ENCODE measurements at regions not wholly inside any gene's neighbourhood (a gene's known extent, or its start where the extent isn't known, plus 50 kb on each side); places are given as distances from the start of the nearest gene placed in this dataset.

DNA sequence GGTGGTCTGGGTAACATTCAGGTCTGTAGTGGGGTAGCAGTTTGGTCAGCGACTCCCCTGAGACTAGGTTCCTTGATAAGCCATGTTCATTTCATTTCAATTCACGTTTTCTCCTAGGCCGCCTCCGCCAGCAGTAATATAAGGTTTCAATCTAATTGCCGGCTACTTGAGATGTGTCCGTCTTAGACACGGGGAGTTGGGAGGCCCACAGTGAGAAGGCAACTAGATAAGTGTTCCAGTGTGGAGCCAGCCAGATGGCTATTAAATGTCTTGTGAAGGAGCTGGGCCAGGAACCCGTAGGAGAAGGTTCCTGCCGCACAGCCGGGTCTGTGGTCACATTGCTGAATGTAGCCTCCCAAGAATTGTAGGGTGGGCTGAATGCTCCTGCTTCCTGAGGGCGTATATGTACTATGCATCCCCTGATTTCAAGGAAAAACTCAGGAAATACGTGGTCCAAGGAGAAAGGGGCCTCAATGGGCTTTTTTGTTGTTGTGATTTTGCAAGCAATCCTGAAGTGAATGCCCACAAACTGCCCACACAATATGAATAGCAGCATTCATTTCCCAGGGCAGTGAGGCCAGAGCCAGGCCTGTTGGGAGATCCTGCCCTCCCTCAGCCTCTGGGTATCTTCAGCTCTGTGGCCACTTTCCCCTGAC is 220.6 kb upstream of the RPL34 start:
- Histone ChIP-seq H3K27me3 (ENCODE audit: insufficient read depth, poor library complexity, severe bottlenecking) (no peaks in the 10 kb centered on the region), H3K27ac (ENCODE audit: poor library complexity, severe bottlenecking) (no peak overlapping the region), H3K4me3 (ENCODE audit: severe bottlenecking) (no peak overlapping the region), H3K4me1 (ENCODE audit: insufficient read depth, poor library complexity, severe bottlenecking) (no peaks in the 10 kb centered on the region), H3K9me3 (ENCODE audit: severe bottlenecking) (no peaks in the 10 kb centered on the region), H3K36me3 (ENCODE audit: low read depth) (no peaks in the 10 kb centered on the region)
- DNase-seq (ENCODE audit: low spot score) (no peak), ATAC-seq (ENCODE audit: low read depth) (no peak)
- TF ChIP-seq, protein P1, sequence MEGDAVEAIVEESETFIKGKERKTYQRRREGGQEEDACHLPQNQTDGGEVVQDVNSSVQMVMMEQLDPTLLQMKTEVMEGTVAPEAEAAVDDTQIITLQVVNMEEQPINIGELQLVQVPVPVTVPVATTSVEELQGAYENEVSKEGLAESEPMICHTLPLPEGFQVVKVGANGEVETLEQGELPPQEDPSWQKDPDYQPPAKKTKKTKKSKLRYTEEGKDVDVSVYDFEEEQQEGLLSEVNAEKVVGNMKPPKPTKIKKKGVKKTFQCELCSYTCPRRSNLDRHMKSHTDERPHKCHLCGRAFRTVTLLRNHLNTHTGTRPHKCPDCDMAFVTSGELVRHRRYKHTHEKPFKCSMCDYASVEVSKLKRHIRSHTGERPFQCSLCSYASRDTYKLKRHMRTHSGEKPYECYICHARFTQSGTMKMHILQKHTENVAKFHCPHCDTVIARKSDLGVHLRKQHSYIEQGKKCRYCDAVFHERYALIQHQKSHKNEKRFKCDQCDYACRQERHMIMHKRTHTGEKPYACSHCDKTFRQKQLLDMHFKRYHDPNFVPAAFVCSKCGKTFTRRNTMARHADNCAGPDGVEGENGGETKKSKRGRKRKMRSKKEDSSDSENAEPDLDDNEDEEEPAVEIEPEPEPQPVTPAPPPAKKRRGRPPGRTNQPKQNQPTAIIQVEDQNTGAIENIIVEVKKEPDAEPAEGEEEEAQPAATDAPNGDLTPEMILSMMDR (IDR thresholded peaks at IDR 0.05; ENCODE audit: poor library complexity, severe bottlenecking), result no peak

DNA sequence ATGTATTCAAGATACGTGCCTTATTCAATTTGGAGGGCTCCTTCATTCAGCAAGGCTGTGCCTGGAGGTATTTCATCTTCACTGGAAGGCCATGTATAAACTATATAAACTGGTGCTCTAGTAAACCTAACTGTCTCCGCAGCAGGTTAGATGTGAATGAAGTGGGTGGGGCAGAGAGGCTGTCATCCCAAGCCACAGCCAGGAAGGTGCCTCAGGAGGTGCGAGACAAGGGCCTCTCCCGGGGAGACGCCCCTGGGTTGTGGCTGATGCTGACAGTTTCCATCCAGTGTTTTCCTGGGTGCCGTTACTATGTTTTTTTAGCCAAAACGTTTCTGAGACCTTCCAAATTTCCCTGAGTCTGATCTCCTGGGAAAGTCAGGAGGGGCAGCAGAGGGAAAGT is 221.5 kb upstream of the RPL34 start:
- no peak for DNase-seq (ENCODE audit: low spot score)
- H3K4me1 ChIP-seq (ENCODE audit: insufficient read depth, poor library complexity, severe bottlenecking), result no peaks in the 10 kb centered on the region
- TF ChIP-seq, protein P1 (IDR thresholded peaks at IDR 0.05; ENCODE audit: poor library complexity, severe bottlenecking), result no peak
- no peaks in the 10 kb centered on the region for H3K9me3 ChIP-seq (ENCODE audit: severe bottlenecking)
- H3K27me3 ChIP-seq (ENCODE audit: insufficient read depth, poor library complexity, severe bottlenecking), result no peaks in the 10 kb centered on the region
- H3K36me3 ChIP-seq (ENCODE audit: low read depth), result no peaks in the 10 kb centered on the region
- no peak overlapping the region for H3K4me3 ChIP-seq (ENCODE audit: severe bottlenecking)
- H3K27ac ChIP-seq (ENCODE audit: poor library complexity, severe bottlenecking), result no peak overlapping the region
- no peak for ATAC-seq (ENCODE audit: low read depth)

DNA sequence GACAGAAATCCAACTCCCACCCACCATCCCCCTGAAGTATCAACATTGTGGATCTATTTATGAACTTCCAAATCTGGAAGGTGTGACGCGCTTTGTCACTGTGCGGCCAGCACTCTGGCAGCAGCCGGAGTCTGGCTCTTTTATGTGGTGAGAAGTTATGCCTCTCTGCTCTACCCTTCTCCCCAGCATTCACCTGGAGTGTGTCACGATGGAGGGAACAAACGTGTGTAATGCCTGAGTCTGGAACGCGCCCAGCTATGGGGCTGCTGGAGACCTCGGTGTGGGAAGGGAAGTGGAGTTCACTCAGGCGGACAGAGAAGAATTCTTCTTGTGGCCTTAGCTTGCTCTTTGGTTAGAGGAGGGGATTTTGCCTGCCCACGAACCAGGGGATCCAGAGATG is 222.1 kb upstream of the RPL34 start:
- no peak overlapping the region for H3K27ac ChIP-seq (ENCODE audit: poor library complexity, severe bottlenecking)
- ATAC-seq (ENCODE audit: low read depth) (0 out of 3 replicates have a peak, but pooled peaks have one; percentile 35), DNase-seq (ENCODE audit: low spot score) (no peak)
- no peaks in the 10 kb centered on the region for H3K27me3 ChIP-seq (ENCODE audit: insufficient read depth, poor library complexity, severe bottlenecking)
- no peaks in the 10 kb centered on the region for H3K36me3 ChIP-seq (ENCODE audit: low read depth)
- H3K4me1 ChIP-seq (ENCODE audit: insufficient read depth, poor library complexity, severe bottlenecking), result no peaks in the 10 kb centered on the region
- H3K9me3 ChIP-seq (ENCODE audit: severe bottlenecking), result no peaks in the 10 kb centered on the region
- H3K4me3 ChIP-seq (ENCODE audit: severe bottlenecking), result no peak overlapping the region
- TF ChIP-seq, protein P1 (IDR thresholded peaks at IDR 0.05; ENCODE audit: poor library complexity, severe bottlenecking), result no peak

DNA sequence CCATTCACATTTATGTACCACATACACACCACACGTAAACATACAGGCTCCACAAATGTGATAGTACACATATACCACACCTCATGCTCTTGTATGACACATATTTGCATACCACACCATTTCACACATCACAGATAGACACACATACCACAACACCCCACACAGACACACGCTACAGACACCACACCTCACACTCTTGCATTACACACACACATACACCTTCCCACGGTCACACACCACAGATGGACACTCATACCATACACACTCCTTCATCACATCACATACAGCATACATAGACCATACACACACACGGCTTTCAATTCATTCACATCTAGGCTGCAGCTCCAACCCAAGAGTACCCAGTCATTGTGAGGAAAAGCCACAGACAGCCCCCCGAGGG is 222.5 kb upstream of the RPL34 start:
- H3K27me3 ChIP-seq (ENCODE audit: insufficient read depth, poor library complexity, severe bottlenecking), result no peaks in the 10 kb centered on the region
- H3K4me3 ChIP-seq (ENCODE audit: severe bottlenecking), result no peak overlapping the region
- H3K36me3 ChIP-seq (ENCODE audit: low read depth), result no peaks in the 10 kb centered on the region
- H3K27ac ChIP-seq (ENCODE audit: poor library complexity, severe bottlenecking), result no peak overlapping the region
- no peak for DNase-seq (ENCODE audit: low spot score)
- H3K4me1 ChIP-seq (ENCODE audit: insufficient read depth, poor library complexity, severe bottlenecking), result no peaks in the 10 kb centered on the region
- TF ChIP-seq, protein P1 (IDR thresholded peaks at IDR 0.05; ENCODE audit: poor library complexity, severe bottlenecking), result no peak
- no peak for ATAC-seq (ENCODE audit: low read depth)
- no peaks in the 10 kb centered on the region for H3K9me3 ChIP-seq (ENCODE audit: severe bottlenecking)

DNA sequence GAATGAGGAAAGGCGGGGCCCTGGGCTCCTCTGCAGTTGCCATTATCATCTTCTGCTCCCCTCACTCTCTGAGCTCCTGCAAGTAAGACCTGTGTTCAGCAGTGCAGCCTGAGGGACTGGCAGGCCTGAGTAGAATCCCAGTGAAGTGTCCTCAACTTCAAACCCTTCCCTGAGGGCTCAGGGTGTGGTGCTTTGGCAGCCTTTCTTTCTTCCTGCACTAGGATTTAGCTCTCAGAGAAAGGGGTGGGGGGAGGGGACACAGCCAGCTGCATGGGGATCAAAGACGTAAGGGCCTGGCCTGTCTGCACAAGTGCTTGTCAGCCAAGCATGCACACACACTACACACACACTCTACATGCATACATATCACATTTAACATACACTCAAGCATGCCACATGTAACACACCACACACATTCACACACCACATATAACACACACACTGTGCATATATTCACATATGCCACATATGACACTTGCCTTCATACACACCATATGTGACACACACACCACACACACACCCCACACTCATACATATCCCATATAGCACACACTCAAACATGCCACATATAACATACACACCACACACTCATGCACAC is 223.4 kb upstream of the RPL34 start:
- Histone ChIP-seq H3K4me3 (ENCODE audit: severe bottlenecking) (no peak overlapping the region), H3K9me3 (ENCODE audit: severe bottlenecking) (no peaks in the 10 kb centered on the region), H3K27ac (ENCODE audit: poor library complexity, severe bottlenecking) (no peak overlapping the region), H3K4me1 (ENCODE audit: insufficient read depth, poor library complexity, severe bottlenecking) (no peaks in the 10 kb centered on the region), H3K36me3 (ENCODE audit: low read depth) (no peaks in the 10 kb centered on the region), H3K27me3 (ENCODE audit: insufficient read depth, poor library complexity, severe bottlenecking) (no peaks in the 10 kb centered on the region)
- no peak for DNase-seq (ENCODE audit: low spot score)
- no peak for ATAC-seq (ENCODE audit: low read depth)
- TF ChIP-seq, protein P1 (IDR thresholded peaks at IDR 0.05; ENCODE audit: poor library complexity, severe bottlenecking), result no peak

All from RWPE2 (cell line).